ENCODE measurements at regions not wholly inside any gene's neighbourhood (a gene's known extent, or its start where the extent isn't known, plus 50 kb on each side); places are given as distances from the start of the nearest gene placed in this dataset.

GRCh38 chr2:17181051-17181752 lies 337.0 kb downstream of the RAD51AP2 start:
- H3K4me1 ChIP-seq, result no peaks in the 10 kb centered on the region
- no peak overlapping the region for H3K27ac ChIP-seq
- no peak overlapping the region for H3K9ac ChIP-seq
- H3K4me3 ChIP-seq (ENCODE audit: low read depth, low read length), result no peak overlapping the region
- TF ChIP-seq CTCF (IDR thresholded peaks at IDR 0.05), result no peak
- no peaks in the 10 kb centered on the region for H3K79me2 ChIP-seq
- H2AFZ ChIP-seq, result no peak overlapping the region
- no peak overlapping the region for H3K4me2 ChIP-seq (ENCODE audit: low read length)
- H3K9me3 ChIP-seq (ENCODE audit: control insufficient read depth, low read length), result no peaks in the 10 kb centered on the region
- no peaks in the 10 kb centered on the region for H3K27me3 ChIP-seq (ENCODE audit: control insufficient read depth, insufficient read depth, low read length)
- no peaks in the 10 kb centered on the region for H3K36me3 ChIP-seq (ENCODE audit: control insufficient read depth, insufficient read depth, low read length)

GRCh38 chr2:17179145-17179808 lies 339.0 kb downstream of the RAD51AP2 start:
- TF ChIP-seq CTCF (IDR thresholded peaks at IDR 0.05), result no peak
- H3K79me2 ChIP-seq, result no peaks in the 10 kb centered on the region
- no peaks in the 10 kb centered on the region for H3K9me3 ChIP-seq (ENCODE audit: control insufficient read depth, low read length)
- no peak overlapping the region for H3K4me3 ChIP-seq (ENCODE audit: low read depth, low read length)
- no peak overlapping the region for H3K9ac ChIP-seq
- no peaks in the 10 kb centered on the region for H3K36me3 ChIP-seq (ENCODE audit: control insufficient read depth, insufficient read depth, low read length)
- H3K4me1 ChIP-seq, result no peaks in the 10 kb centered on the region
- no peak overlapping the region for H3K27ac ChIP-seq
- H2AFZ ChIP-seq, result no peak overlapping the region
- H3K27me3 ChIP-seq (ENCODE audit: control insufficient read depth, insufficient read depth, low read length), result no peaks in the 10 kb centered on the region
- no peak overlapping the region for H3K4me2 ChIP-seq (ENCODE audit: low read length)

GRCh38 chr2:17177088-17177487 lies 341.2 kb downstream of the RAD51AP2 start:
- H3K27ac ChIP-seq, result no peak overlapping the region
- H3K4me1 ChIP-seq, result no peaks in the 10 kb centered on the region
- TF ChIP-seq CTCF (IDR thresholded peaks at IDR 0.05), result no peak
- no peaks in the 10 kb centered on the region for H3K36me3 ChIP-seq (ENCODE audit: control insufficient read depth, insufficient read depth, low read length)
- no peak overlapping the region for H3K4me2 ChIP-seq (ENCODE audit: low read length)
- no peak overlapping the region for H3K9ac ChIP-seq
- no peaks in the 10 kb centered on the region for H3K9me3 ChIP-seq (ENCODE audit: control insufficient read depth, low read length)
- no peak overlapping the region for H3K4me3 ChIP-seq (ENCODE audit: low read depth, low read length)
- no peak overlapping the region for H2AFZ ChIP-seq
- no peaks in the 10 kb centered on the region for H3K27me3 ChIP-seq (ENCODE audit: control insufficient read depth, insufficient read depth, low read length)
- H3K79me2 ChIP-seq, result no peaks in the 10 kb centered on the region

GRCh38 chr2:17171446-17172049 lies 346.7 kb downstream of the RAD51AP2 start:
- H3K79me2 ChIP-seq, result no peaks in the 10 kb centered on the region
- no peaks in the 10 kb centered on the region for H3K9me3 ChIP-seq (ENCODE audit: control insufficient read depth, low read length)
- no peak overlapping the region for H3K9ac ChIP-seq
- H3K27ac ChIP-seq, result no peak overlapping the region
- TF ChIP-seq CTCF (IDR thresholded peaks at IDR 0.05), result peak; percentile 19
- no peaks in the 10 kb centered on the region for H3K36me3 ChIP-seq (ENCODE audit: control insufficient read depth, insufficient read depth, low read length)
- no peaks in the 10 kb centered on the region for H3K4me1 ChIP-seq
- H3K4me3 ChIP-seq (ENCODE audit: low read depth, low read length), result no peak overlapping the region
- no peak overlapping the region for H3K4me2 ChIP-seq (ENCODE audit: low read length)
- no peaks in the 10 kb centered on the region for H3K27me3 ChIP-seq (ENCODE audit: control insufficient read depth, insufficient read depth, low read length)
- H2AFZ ChIP-seq, result no peak overlapping the region

Measured in parathyroid adenoma (tissue), 2 donors.